ENCODE measurements at regions not wholly inside any gene's neighbourhood (a gene's known extent, or its start where the extent isn't known, plus 50 kb on each side); places are given as distances from the start of the nearest gene placed in this dataset.

DNA sequence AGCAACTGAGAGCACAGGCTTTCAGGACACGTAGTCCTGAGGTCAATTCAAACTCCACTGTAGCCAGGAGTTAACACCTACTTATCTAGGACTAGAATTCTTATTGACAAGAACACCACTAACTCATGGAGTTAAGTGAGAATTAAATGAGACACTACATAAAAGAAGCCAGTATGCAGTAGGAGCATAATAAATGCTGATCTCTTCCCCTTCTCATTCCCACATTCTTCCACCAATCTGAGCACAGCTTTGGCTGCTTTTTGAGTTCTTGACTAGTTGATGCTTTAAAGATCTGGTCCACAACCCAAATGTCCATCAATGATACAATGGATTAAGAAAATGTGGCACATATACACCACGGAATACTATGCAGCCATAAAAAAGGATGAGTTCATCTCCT, 55.2 kb downstream of the TTC32 start:
- no peak for DNase-seq (ENCODE audit: low read depth)

GRCh38 chr2:19846030-19846429, 55.8 kb downstream of the TTC32 start:
- no peak for DNase-seq (ENCODE audit: low read depth)

GRCh38 chr2:19845323-19845920, 56.4 kb downstream of the TTC32 start:
- no peak for DNase-seq (ENCODE audit: low read depth)

GRCh38 chr2:19844750-19845149, 57.0 kb downstream of the TTC32 start:
- DNase-seq (ENCODE audit: low read depth) = no peak

DNA sequence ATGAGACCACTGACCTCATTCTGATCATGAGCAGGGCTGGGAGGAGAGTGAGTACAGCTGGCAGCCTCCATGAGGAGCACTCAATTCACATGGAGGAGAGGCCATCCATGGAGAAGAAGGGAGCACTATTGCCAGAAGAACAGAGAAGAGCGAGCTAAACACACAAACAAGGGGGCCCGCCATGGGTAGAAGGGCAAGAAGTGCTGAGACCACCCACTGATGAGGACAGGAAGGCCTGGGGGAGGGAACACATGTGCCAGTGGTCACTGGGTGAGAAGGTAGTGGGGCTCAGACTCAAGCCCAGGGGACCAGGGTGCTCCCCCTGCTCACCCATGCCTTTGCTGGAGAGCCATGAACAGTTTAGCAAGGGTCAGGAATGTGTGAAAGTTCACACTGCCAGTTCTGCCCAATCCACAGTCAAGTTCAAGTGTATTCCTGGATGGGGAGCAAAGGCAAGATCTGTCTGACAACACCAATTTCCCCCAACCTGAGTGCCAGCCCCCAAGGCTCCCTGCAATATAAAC, 57.7 kb downstream of the TTC32 start:
- no peak for DNase-seq (ENCODE audit: low read depth)

GRCh38 chr2:19841918-19842693, 59.7 kb downstream of the TTC32 start:
- DNase-seq (ENCODE audit: low read depth) = no peak

DNA sequence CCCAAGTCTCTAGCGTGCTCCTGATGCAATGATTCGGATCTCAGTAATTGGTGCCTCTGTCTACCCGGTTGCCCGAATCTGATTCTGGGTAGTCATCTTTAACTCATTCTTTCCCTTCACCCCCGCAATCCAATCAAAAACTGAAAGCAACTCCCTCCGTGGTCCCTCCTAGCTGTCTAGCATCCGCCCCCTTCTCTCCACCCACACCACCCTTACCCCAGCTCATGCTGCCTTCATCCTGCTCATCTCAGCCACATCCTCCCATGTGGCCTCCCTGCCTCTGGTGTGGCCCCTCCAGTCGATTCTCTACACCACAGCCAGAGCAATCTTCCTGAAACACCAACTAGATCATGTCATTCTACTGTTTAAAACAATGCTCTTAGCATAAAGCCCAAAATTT, 62.3 kb downstream of the TTC32 start:
- DNase-seq (ENCODE audit: low read depth) = no peak

- no peak for DNase-seq (ENCODE audit: low read depth)
These were observed 63.2 kb downstream of the TTC32 start for GRCh38 chr2:19838616-19839015.

DNA sequence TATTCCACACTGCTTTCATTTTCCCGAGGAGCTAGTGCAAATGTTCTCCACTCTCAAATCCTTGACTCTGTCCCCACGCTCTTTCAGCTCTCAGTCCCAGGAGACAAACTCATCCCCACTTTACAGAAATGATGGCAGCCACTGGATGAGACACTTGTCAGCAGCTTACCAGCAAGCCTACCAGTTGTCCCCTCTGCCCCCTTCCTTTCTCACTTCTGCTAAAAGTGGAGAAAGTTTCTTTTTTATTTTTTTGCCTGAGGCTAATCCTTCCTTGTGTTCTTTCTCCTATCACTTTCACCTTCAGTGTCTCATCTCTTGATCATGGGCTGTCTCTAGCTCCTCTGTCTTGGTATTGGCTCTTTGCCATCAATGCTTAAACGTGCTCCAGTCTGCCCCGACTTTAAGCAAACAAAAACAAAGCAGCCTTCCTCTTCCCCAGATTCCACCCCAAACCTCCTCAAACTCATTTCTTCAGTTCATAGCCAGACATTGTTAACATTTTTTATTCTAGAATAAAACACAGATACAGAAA, 64.5 kb downstream of the TTC32 start:
- DNase-seq (ENCODE audit: low read depth) = no peak

DNA sequence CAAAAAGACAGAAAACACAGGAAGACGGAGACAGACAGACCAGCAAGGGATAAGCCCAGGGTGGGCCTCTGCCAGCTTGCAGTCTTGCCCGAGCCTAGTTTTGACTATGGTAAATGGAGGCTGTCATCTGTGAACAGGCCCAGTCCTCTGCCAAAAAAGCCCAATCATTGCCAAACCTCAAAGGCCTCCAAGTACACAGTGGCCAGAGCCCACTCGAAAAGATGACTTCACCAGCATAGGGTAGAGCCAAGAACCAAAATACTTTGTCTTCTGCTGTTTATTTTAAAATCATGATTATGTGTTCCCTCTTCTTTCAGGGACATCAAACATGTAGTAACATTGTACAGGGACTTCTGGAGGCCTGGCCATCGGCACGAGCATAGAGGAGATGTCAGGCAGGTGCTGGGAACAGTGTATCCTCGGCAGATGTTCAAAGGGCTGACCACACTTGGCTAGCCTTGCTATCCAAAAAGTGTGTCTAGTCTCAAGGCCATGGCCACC, 66.0 kb downstream of the TTC32 start:
- no peak for DNase-seq (ENCODE audit: low read depth)

- no peak for DNase-seq (ENCODE audit: low read depth)
These were observed 67.8 kb downstream of the TTC32 start for GRCh38 chr2:19833978-19834377.

DNA sequence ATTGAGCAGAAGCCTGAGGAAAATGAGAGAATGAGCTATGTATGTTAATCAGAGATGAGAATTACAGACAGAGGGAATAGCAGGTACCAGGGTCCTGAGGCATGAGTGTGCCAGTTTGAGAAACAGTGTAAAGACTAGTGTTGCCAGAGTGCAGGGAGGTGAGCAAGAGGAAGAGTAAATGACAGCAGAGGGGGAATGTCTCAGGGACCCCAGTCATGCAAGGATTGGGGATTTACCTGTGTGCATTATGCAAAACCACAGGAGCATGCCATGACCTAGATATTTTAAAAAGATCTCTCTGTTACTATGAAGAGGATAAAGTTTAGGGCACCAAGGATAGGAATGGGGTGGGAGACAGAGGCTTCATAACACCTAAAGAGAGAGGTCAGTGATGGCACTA, 72.1 kb downstream of the TTC32 start:
- DNase-seq (ENCODE audit: low read depth) = no peak

DNA sequence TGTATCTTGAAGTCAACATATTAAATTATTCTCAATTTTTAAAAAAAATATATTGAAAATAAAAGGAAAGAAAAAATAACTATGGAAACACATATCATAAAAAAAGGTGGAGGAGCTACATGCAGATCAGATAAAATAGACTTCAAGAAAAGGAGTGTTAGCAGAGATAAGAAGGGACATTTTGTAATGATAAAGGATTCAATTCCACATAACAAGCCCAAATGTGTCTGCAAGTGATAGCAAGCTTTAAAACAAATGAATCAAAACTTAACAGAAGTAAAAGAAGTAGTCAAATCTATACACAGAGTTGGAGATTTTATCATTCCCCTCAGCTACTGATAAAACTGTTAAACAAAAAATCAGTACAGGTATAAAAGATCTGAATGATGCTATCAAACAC, 74.9 kb downstream of the TTC32 start:
- no peak for DNase-seq (ENCODE audit: low read depth)

DNA sequence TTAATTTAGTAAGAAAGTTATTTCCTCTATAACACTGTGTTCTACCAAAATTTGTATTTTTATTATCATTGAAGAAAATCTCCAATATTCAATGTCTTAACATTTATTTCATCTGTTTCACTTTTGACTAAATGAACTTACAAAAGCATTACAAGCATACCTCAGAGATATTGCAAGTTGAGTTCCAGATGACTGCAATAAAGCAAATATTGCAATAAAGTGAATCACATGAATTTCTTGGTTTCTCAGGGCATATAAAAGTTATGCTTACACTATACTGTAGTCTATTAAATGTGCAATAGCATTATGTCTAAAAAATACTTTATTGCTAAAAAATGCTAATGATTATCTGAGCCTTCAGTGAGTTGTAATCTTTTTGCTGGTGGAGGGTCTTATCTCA, 78.3 kb downstream of the TTC32 start:
- DNase-seq (ENCODE audit: low read depth) = no peak

DNA sequence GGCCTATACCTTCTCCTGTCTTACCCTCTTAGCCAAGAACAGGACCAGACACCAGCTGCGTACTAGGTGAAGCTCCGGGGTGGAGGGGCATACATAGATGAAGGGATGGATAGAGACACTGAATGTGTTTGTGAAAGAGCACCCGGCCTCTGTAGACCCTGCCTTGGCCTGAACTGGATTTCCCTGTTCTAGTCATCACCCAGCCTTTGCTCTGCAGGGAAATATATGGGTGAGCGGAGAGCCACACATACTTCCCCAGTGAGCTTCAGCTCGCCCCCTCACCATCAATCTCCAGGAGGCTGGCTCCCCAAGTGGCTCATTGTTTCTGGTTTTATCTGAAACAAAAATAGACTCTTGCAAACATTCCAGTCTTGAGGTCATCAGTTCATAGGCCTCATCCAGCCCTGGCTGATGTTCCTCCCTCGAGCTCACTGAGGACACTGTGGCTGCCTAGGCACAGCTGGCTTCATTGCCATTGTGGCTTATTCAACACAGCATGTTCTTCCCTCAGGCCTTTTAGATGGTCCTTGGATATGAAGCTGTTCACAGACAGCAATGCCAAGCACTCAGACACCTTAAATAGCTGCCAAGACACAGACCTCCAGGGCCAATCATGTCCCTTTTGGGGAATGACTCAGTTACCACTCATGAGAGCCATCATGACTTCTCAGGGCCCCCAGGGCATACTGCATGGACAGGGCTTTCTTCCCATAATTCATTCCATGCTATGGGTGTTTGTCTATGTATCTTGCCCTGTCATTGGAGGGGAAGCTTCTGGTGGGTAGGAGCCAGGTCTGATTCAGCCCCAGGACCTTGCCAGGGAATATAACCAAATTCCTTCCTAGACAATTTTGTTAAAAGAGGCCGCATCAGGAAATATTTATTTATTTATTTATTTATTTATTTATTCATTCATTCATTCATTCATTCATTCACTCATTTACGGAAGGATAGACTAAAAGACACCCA, 82.4 kb downstream of the TTC32 start:
- DNase-seq (ENCODE audit: low read depth) = no peak

DNA sequence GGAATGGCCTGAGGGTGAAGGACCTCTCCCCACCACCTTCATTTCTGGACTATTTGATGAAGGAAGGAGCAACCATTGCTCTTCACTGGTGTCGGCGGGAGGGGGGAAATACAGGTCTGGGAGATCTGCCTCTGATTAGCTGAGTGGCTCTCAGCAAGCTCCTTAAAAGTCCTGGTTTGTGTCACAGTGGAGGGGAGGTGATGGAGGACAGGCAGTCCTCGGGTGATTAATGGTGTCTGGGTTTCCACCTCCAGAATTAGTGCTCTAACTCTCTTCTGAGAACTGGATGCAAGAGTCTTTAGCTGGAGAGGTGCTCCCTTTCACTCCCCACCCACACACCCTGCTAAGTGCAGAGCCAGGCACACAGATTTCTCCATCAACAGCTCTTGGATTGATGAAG, 83.2 kb downstream of the TTC32 start:
- DNase-seq (ENCODE audit: low read depth) = no peak

GRCh38 chr2:19818039-19818438, 83.7 kb downstream of the TTC32 start:
- DNase-seq (ENCODE audit: low read depth) = no peak

GRCh38 chr2:19815746-19816145, 86.0 kb downstream of the TTC32 start:
- no peak for DNase-seq (ENCODE audit: low read depth)

- no peak for DNase-seq (ENCODE audit: low read depth)
These were observed 89.6 kb downstream of the TTC32 start for GRCh38 chr2:19812166-19812565.

DNA sequence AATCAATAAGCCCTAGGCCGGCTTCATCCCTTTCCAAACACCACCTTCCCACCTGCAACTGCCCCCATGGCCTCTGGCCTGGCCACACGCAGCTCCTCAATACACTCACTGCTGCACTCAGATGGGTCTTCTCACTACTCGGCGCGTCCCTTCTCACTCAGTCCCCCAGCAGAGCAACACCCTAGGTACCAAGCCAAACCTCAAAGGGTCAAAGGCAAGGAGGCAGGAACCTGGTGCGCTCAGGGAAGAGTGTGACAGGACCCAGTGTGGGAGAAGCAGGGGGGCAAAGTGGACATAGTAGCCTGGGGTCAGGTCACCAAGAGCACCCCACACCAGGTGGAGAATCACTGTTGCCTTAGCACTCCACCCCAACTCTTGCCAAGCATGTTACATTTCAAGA, 90.6 kb downstream of the TTC32 start:
- no peak for DNase-seq (ENCODE audit: low read depth)

DNA sequence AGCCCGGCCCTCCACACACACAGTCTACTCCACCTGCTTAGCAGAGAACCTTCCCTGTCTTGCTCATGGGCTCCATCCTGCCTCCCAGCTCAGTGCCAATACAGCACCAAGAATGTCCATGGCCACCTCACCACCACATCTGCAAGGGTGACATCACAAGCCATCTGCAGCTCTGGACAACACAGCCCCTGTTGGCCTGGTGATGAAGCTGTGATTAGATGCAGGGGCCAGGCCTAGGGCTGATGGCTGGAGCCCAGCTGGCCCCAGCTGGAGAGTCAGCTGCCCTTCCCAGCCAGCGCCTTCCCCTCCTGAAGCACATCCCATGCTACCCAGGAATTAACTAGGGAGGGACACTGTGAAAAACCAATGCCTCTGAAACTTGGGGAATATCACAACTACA, 91.1 kb downstream of the TTC32 start:
- no peak for DNase-seq (ENCODE audit: low read depth)

DNA sequence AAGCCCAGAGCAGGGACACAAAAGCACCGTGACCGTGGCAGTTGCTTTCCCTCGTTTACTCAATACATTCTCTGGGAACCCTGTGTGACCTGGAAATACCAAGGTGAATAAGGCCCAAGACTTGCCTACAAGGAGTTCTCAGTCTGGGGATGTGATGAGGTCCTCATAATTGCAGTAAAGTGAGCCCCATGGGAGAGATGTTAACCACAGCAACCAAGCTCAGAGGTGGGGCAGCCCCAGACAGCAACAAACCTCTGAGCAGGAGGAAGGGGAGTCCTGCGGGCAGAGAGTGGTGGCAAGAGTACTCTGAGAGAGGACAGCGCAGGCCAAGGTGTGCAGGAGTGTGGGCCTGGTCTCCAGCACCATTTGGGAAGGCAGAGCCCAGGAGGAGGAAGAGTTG, 91.6 kb downstream of the TTC32 start:
- no peak for DNase-seq (ENCODE audit: low read depth)

Measured in activated T-cell treated with anti-CD3 and anti-CD28 coated beads for 24 hours (primary cell).